Esophagus (tissue), 2 donors: ENCODE measurements at regions not wholly inside any gene's neighbourhood (a gene's known extent, or its start where the extent isn't known, plus 50 kb on each side); places are given as distances from the start of the nearest gene placed in this dataset.
"Not testable (repeated sequence)": the region's sequence is repeated elsewhere in the genome, so short reads cannot be mapped to it uniquely, and the experiment has no call there.

Experiments
- H3K27ac ChIP-seq, 2 donors: one replicate each; pipeline ENCODE4 v1.5.1; 2013; ENCODE audit warnings: low read depth in 2 of 2, mild to moderate bottlenecking in 2 of 2, inconsistent platforms in 1 of 2, low read length in 1 of 2, moderate library complexity in 1 of 2
- H3K27me3 ChIP-seq, 2 donors: one replicate each; pipeline ENCODE4 v1.6.1; 2013; ENCODE audit warnings: low read length in 2 of 2, control low read depth in 1 of 2, mild to moderate bottlenecking in 1 of 2; ENCODE audit not compliant: insufficient read depth in 2 of 2, control insufficient read depth in 1 of 2
- H3K36me3 ChIP-seq, 2 donors: one replicate each; pipeline ENCODE4 v1.6.1; 2013; ENCODE audit warnings: low read length in 1 of 2; ENCODE audit not compliant: control insufficient read depth in 2 of 2, insufficient read depth in 2 of 2
- H3K4me1 ChIP-seq, 2 donors: one replicate each; pipeline ENCODE4 v1.6.1; 2013; ENCODE audit warnings: low read length in 1 of 2; ENCODE audit not compliant: control insufficient read depth in 2 of 2, insufficient read depth in 2 of 2
- H3K4me3 ChIP-seq, 2 donors: one replicate each; pipeline ENCODE4 v1.5.1; 2013; ENCODE audit warnings: low read length in 2 of 2, mild to moderate bottlenecking in 2 of 2, low read depth in 1 of 2, moderate library complexity in 1 of 2
- H3K9me3 ChIP-seq, 2 donors: one replicate each; pipeline ENCODE4 v1.6.1; 2013; ENCODE audit warnings: mild to moderate bottlenecking in 2 of 2, low read depth in 1 of 2, low read length in 1 of 2, moderate library complexity in 1 of 2; ENCODE audit not compliant: control insufficient read depth in 2 of 2, insufficient read depth in 1 of 2
- WGBS, 2 donors: extraction: QIAGEN DNeasy Blood & Tissue Kit; methylation state at CpG; one replicate each; pipeline ENCODE4 v1.1.7; 2013; 5-methylcytosine and 5-hydroxymethylcytosine counted together
- donor health status: healthy with polysubstance abuse.
- donor health status: Bipolar disorder and iron deficiency.

DNA sequence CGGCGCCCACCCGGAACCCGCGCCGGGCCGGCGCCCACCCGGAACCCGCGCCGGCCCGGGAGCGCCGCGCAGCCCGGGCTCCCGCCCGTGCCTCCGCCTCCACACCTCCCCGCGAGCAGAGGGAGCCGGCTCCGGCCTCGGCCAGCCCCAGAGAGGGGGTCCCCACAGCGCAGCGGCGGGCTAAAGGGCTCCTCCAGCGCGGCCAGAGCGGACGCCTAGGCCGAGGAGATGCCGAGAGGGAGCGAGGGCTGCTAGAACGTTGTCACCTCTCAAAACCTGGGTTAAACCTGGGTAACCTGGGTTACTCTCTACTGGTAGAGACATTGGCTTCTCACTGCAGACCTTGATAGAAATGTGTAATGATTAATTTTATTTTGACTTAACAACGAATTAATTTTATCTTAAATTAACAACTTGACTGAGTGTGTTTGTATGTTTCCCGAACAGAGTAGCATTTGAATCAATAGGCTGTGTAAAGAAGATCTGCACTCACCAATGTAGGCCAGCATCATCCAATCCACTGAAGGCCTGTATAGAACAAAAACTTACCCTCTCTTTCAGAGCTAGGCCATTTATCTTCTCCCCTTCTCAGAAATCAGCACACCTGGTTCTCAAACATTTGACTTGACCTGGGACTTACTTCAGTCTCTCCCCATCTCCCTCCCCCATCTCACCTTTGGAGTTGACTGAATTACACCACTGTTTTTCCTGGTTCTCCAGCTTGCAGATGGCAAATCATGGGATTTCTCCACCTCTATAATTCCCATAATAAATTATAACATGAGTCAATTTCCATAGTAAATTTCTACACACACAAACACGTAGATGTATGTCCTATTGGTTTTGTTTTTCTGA lies 242.7 kb downstream of the ASXL3 start:
- Histone ChIP-seq H3K9me3 (peaks cover 0 to 3% of the 10 kb centered on the region in 2 donors), H3K4me3 (no peak overlapping the region), H3K36me3 (no peaks in the 10 kb centered on the region), H3K27me3 (no peaks in the 10 kb centered on the region), H3K4me1 (no peaks in the 10 kb centered on the region), H3K27ac (no peak overlapping the region)
- 63 to 77% methylated on average over 35 to 39 of the region's 39 CpGs for WGBS, 2 donors

DNA sequence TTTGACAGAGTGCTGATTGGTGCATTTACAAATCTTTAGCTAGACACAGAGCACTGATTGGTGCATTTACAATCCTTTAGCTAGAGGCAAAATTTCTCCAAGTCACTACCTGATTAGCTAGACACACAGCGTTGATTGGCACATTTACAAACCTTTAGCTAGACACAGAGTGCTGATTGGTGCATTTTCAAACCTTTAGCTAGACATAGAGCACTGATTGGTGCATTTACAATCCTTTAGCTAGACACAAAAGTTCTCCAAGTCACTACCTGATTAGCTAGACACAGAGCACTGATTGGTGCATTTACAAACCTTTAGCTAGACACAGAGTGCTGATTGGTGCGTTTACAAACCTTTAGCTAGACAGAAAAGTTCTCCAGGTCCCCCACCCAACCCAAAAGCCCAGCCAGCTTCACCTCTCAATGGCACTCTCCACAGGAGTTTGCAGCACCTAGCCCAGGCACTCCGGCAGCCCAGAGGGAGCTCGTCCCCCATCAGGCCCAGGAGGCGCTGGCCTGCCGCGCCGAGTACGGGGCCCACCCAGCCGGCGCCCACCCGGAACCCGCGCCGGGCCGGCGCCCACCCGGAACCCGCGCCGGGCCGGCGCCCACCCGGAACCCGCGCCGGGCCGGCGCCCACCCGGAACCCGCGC lies 241.8 kb downstream of the ASXL3 start:
- H3K36me3 ChIP-seq, H3K4me3 ChIP-seq, H3K27me3 ChIP-seq, H3K9me3 ChIP-seq, H3K27ac ChIP-seq, H3K4me1 ChIP-seq: not testable (repeated sequence)
- 72 to 93% methylated on average over 4 to 27 of the region's 32 CpGs for WGBS, 2 donors

DNA sequence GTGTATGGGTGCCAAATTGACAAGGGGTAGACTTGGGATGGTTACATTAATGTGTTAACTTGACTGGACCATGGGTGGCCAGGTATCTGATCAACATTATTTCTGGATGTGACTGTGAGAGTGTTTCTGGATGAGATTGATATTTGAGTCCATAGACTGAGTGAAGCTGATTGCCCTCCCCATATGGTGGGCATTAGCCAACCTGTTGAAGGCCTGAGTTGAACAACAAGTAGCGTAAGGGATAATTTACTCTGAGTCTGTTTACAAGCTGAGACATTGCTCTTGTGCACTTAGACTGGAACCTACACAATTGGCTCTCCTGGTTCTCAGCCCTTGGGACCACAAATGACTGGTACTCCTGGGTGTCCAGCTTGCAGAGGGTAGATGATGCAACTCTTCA lies 240.1 kb downstream of the ASXL3 start:
- WGBS, 2 donors, result 96 to 97% methylated on average over 1 of the region's 1 CpG
- H3K4me1 ChIP-seq, result no peaks in the 10 kb centered on the region
- no peak overlapping the region for H3K4me3 ChIP-seq
- peaks cover 0 to 3% of the 10 kb centered on the region in 2 donors for H3K9me3 ChIP-seq
- H3K36me3 ChIP-seq, result no peaks in the 10 kb centered on the region
- H3K27ac ChIP-seq, result no peak overlapping the region
- H3K27me3 ChIP-seq, result no peaks in the 10 kb centered on the region

DNA sequence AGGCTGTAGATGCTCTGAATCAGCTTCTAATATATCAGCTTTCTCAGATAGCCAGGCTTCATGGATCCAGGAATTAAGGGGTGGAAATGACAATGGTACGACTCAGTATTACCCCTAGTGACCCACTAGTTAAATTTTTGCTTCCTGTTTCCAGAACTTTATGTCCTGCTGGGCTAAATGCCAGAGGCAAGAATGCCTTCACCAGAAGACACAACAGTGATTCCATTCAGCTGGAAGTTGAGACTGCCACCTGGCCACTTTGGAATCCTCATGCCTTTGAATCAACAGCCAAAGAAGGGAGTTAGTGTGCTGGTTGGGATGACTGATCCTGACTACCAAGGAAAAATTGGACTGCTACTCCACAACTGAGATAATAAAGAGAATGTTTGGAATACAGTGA lies 239.1 kb downstream of the ASXL3 start:
- H3K27me3 ChIP-seq, result no peaks in the 10 kb centered on the region
- H3K36me3 ChIP-seq, result no peaks in the 10 kb centered on the region
- H3K4me3 ChIP-seq, result no peak overlapping the region
- peaks cover 0 to 3% of the 10 kb centered on the region in 2 donors for H3K9me3 ChIP-seq
- H3K4me1 ChIP-seq, result no peaks in the 10 kb centered on the region
- no peak overlapping the region for H3K27ac ChIP-seq
- WGBS, 2 donors, result 37 to 59% methylated on average over 1 of the region's 1 CpG

DNA sequence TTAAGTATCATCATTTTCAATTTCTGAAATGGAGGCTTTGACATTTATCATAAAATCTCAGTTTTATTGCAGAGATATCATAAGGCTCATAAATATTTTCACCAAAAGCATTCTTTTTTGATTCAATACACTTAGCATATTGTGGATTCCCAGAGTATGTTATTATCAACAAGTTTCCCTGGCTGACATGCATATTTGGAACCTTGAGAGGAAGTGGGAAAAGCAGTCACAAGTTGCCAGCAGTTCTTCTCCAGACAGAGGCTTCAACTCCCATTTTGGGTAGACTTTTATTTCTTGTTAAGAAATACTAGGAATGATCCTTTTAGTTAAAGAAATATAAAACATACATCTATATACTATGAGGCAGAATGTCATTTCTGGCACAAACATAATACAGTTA lies 236.5 kb downstream of the ASXL3 start:
- Histone ChIP-seq H3K9me3 (peaks cover 0 to 3% of the 10 kb centered on the region in 2 donors), H3K4me1 (no peaks in the 10 kb centered on the region), H3K36me3 (no peaks in the 10 kb centered on the region), H3K4me3 (no peak overlapping the region), H3K27ac (no peak overlapping the region), H3K27me3 (no peaks in the 10 kb centered on the region)

DNA sequence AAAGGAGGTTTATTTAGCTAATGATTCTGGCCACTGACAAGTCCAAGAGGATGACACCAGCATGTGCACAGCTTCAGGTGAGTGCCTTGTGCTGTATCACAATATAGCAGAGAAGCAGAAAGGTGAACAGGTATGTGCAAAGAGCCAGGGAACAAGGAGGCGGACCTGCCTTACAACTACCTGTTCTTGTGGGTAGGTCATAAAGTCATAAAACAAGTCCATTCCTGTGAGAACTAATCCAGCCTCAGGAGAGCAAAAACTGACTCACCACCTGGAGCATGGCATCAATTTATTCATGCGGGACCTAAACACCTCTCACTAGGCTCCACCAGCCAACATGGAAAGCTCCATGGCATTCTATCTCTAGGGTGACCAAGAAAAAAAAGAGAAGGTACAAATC lies 234.2 kb downstream of the ASXL3 start:
- no peaks in the 10 kb centered on the region for H3K4me1 ChIP-seq
- no peaks in the 10 kb centered on the region for H3K27me3 ChIP-seq
- no peak overlapping the region for H3K27ac ChIP-seq
- no peaks in the 10 kb centered on the region for H3K36me3 ChIP-seq
- no peaks in the 10 kb centered on the region for H3K9me3 ChIP-seq
- no peak overlapping the region for H3K4me3 ChIP-seq
- WGBS, 2 donors, result 57 to 60% methylated on average over 2 of the region's 2 CpGs

DNA sequence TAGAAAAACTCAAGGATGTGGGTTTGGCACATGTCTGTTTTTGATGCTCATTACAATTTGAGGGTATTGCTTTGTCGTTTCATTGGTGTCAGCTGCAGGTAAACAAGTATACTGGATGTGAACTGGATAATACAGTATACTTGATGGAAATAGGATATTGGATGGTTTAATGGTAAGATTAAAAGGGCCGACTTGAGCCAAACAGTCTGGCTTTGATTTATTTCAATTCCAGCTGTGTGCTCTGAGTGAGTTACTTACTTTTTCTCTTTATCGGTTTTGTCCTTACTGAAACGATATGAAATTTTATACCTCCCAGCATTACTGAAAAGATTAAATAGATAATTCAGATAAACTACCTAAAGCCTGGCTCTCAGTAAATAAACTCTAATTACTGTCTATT lies 227.6 kb downstream of the ASXL3 start:
- WGBS, 2 donors, result 41 to 45% methylated on average over 4 of the region's 4 CpGs

DNA sequence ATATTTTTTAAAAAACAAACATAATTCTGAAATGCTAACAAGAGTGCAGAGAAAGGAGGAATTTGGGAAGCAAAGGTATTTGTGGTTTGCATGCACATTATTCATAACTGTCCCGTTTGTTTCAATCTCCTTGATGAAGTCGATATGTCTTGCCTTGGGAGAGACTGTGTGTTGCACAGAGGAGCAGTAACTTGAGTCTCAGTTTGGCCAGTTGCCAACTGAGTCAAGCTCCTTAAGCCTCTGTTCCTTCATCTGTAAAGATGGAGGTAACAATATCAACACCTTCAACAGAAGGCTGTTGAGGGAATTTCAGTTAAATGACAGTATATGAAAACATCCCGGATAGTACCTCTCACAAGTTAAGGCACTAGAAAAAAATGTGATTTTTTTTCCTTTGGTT lies 226.2 kb downstream of the ASXL3 start:
- no peaks in the 10 kb centered on the region for H3K27me3 ChIP-seq
- WGBS, 2 donors, result 27 to 38% methylated on average over 3 of the region's 3 CpGs
- no peak overlapping the region for H3K4me3 ChIP-seq
- no peak overlapping the region for H3K27ac ChIP-seq
- no peaks in the 10 kb centered on the region for H3K36me3 ChIP-seq
- no peaks in the 10 kb centered on the region for H3K9me3 ChIP-seq
- no peaks in the 10 kb centered on the region for H3K4me1 ChIP-seq

More for the DNA sequence above, 227.6 kb downstream of the ASXL3 start:
- Histone ChIP-seq H3K9me3 (no peaks in the 10 kb centered on the region), H3K27ac (no peak overlapping the region), H3K4me1 (no peaks in the 10 kb centered on the region), H3K27me3 (no peaks in the 10 kb centered on the region), H3K4me3 (no peak overlapping the region), H3K36me3 (no peaks in the 10 kb centered on the region)

DNA sequence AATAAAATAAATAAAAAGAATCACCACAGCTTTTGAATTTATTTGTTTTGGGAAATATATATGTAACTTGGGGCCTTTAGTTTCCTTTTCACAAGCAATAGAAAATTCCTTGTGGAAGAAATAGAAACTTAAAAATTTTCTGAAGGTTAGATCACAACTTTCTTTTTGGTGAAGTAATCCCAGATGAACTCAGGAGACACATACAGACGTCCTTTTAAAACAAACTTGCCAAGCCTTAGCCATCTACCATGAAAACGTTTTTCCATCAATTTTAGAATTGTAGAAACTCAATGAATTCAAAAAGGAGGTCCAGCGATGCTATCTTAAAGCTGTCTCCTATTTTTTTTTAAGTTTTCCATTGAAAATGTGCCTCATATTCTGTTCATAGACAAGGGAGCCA lies 225.6 kb downstream of the ASXL3 start:
- H3K27me3 ChIP-seq, result no peaks in the 10 kb centered on the region
- no peaks in the 10 kb centered on the region for H3K36me3 ChIP-seq
- no peaks in the 10 kb centered on the region for H3K4me1 ChIP-seq
- H3K4me3 ChIP-seq, result no peak overlapping the region
- 41% methylated on average over 3 of the region's 3 CpGs for WGBS, 2 donors
- H3K27ac ChIP-seq, result no peak overlapping the region
- no peaks in the 10 kb centered on the region for H3K9me3 ChIP-seq

DNA sequence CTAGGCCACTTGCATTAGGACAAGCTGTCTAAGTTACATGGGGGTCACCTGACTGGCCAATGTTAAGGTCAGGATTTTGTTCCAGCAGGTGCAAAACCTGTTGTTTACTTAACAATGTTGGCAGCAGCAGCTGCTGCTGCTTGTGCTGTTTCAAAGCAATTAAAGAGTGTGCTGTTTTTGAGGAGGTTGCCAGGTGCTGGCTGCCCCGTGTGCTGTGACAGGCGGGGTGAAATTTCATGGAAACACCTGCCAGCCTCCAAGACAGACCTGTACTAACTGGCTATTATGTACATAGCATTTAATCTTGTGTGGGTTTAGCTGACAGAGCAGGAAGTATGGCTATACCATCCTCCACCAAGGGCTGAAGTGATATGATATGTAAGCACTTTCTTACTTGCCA lies 224.9 kb downstream of the ASXL3 start:
- WGBS, 2 donors, result 16 to 23% methylated on average over 2 of the region's 2 CpGs
- Histone ChIP-seq H3K9me3 (no peaks in the 10 kb centered on the region), H3K36me3 (no peaks in the 10 kb centered on the region), H3K27me3 (no peaks in the 10 kb centered on the region), H3K4me3 (no peak overlapping the region), H3K4me1 (no peaks in the 10 kb centered on the region), H3K27ac (no peak overlapping the region)
